IMR-90 (cell line): ENCODE measurements at regions not wholly inside any gene's neighbourhood (a gene's known extent, or its start where the extent isn't known, plus 50 kb on each side); places are given as distances from the start of the nearest gene placed in this dataset.
"Not testable (repeated sequence)": the region's sequence is repeated elsewhere in the genome, so short reads cannot be mapped to it uniquely, and the experiment has no call there.

Experiments
- POLR2A ChIP-seq: IDR thresholded peaks from 2 replicates; pipeline ENCODE4 v1.6.1; 2012; ENCODE audit warnings: mild to moderate bottlenecking, low read depth, low read length
- RFX5 ChIP-seq: IDR thresholded peaks from 2 replicates; pipeline ENCODE4 v1.8.0; 2012; ENCODE audit warnings: low read depth, mild to moderate bottlenecking, low read length, moderate library complexity
- TF ChIP-seq, protein P1 (sequence below): conservative IDR thresholded peaks from 2 replicates; pipeline ENCODE4 v1.5.1; 2012; ENCODE audit warnings: mild to moderate bottlenecking, low read depth, low read length, improper control_type of control experiment

- TF ChIP-seq, protein P1, sequence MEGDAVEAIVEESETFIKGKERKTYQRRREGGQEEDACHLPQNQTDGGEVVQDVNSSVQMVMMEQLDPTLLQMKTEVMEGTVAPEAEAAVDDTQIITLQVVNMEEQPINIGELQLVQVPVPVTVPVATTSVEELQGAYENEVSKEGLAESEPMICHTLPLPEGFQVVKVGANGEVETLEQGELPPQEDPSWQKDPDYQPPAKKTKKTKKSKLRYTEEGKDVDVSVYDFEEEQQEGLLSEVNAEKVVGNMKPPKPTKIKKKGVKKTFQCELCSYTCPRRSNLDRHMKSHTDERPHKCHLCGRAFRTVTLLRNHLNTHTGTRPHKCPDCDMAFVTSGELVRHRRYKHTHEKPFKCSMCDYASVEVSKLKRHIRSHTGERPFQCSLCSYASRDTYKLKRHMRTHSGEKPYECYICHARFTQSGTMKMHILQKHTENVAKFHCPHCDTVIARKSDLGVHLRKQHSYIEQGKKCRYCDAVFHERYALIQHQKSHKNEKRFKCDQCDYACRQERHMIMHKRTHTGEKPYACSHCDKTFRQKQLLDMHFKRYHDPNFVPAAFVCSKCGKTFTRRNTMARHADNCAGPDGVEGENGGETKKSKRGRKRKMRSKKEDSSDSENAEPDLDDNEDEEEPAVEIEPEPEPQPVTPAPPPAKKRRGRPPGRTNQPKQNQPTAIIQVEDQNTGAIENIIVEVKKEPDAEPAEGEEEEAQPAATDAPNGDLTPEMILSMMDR = not testable (repeated sequence)
- not testable (repeated sequence) for TF ChIP-seq POLR2A, RFX5
Observed at GRCh38 chr5:12131020-12131419, 226.8 kb upstream of the CTNND2 start.
